SK-N-SH treated with all-trans-retinoic acid at 6 μM for 48 hours (cell line): ENCODE measurements at regions not wholly inside any gene's neighbourhood (a gene's known extent, or its start where the extent isn't known, plus 50 kb on each side); places are given as distances from the start of the nearest gene placed in this dataset.

Experiments used
- ATAC-seq: fragments of 200-7000 bp; cut with Tn5 transposase; 3 replicates; pipeline ENCODE4 v1.9.1; 2020; ENCODE audit warnings: mild to moderate bottlenecking, moderate library complexity
- CREB5 ChIP-seq: fragments of 250-450 bp; sonication (Bioruptor Pico); IDR thresholded peaks from 2 replicates; pipeline ENCODE4 v1.5.1; 2020; ENCODE audit warnings: low read depth, mild to moderate bottlenecking, moderate library complexity
- CSRNP3 ChIP-seq: fragments of 250-450 bp; sonication (Bioruptor Pico); IDR thresholded peaks from 2 replicates; pipeline ENCODE4 v1.5.1; 2021; ENCODE audit warnings: mild to moderate bottlenecking, moderate library complexity
- GLIS3 ChIP-seq: fragments of 250-450 bp; sonication (Bioruptor Pico); IDR thresholded peaks from 2 replicates; pipeline ENCODE4 v1.5.0; 2020; ENCODE audit warnings: mild to moderate bottlenecking, moderate library complexity
- ISL1 ChIP-seq: fragments of 250-450 bp; sonication (Bioruptor Pico); IDR thresholded peaks from 2 replicates; pipeline ENCODE4 v2.1.2; 2022; ENCODE audit warnings: mild to moderate bottlenecking, moderate library complexity
- OSR1 ChIP-seq: fragments of 250-450 bp; sonication (Bioruptor Pico); IDR thresholded peaks from 2 replicates; pipeline ENCODE4 v1.8.0; 2022; ENCODE audit warnings: moderate library complexity, mild to moderate bottlenecking, inconsistent platforms
- PPARA ChIP-seq: fragments of 250-450 bp; sonication (Bioruptor Pico); IDR thresholded peaks from 2 replicates; pipeline ENCODE4 v1.5.0; 2020; ENCODE audit warnings: mild to moderate bottlenecking, borderline replicate concordance
- RARB ChIP-seq: fragments of 250-450 bp; sonication (Bioruptor Pico); IDR thresholded peaks from 2 replicates; pipeline ENCODE4 v1.8.0; 2021; ENCODE audit warnings: mild to moderate bottlenecking, moderate library complexity
- TCF4 ChIP-seq: fragments of 250-450 bp; sonication (Bioruptor Pico); IDR thresholded peaks from 2 replicates; pipeline ENCODE4 v1.8.0; 2021; ENCODE audit warnings: mild to moderate bottlenecking, moderate library complexity, borderline replicate concordance
- TOX ChIP-seq: fragments of 250-450 bp; sonication (Bioruptor Pico); IDR thresholded peaks from 2 replicates; pipeline ENCODE4 v1.8.0; 2021; ENCODE audit warnings: mild to moderate bottlenecking, moderate library complexity, borderline replicate concordance
- ZFP3 ChIP-seq: fragments of 250-450 bp; sonication (Bioruptor Pico); IDR thresholded peaks from 2 replicates; pipeline ENCODE4 v1.5.0; 2020; ENCODE audit warnings: mild to moderate bottlenecking, moderate library complexity
- ZFP30 ChIP-seq: fragments of 450-650 bp; formaldehyde crosslinking; IDR thresholded peaks from 2 replicates; pipeline ENCODE4 v1.5.0; 2022; ENCODE audit warnings: mild to moderate bottlenecking, moderate library complexity
- TF ChIP-seq, protein P1 (sequence below): fragments of 250-450 bp; sonication (Bioruptor Pico); IDR thresholded peaks from 2 replicates; pipeline ENCODE4 v1.8.0; 2021; ENCODE audit warnings: low read depth, mild to moderate bottlenecking, moderate library complexity, borderline replicate concordance
- TF ChIP-seq, protein P2 (sequence below): fragments of 250-450 bp; sonication (Bioruptor Pico); IDR thresholded peaks from 2 replicates; pipeline ENCODE4 v1.5.0; 2020; ENCODE audit warnings: mild to moderate bottlenecking, moderate library complexity
- TF ChIP-seq, protein P3 (sequence below): fragments of 250-450 bp; sonication (Bioruptor Pico); IDR thresholded peaks from 2 replicates; pipeline ENCODE4 v1.8.0; 2020; ENCODE audit warnings: mild to moderate bottlenecking, moderate library complexity, borderline replicate concordance

DNA sequence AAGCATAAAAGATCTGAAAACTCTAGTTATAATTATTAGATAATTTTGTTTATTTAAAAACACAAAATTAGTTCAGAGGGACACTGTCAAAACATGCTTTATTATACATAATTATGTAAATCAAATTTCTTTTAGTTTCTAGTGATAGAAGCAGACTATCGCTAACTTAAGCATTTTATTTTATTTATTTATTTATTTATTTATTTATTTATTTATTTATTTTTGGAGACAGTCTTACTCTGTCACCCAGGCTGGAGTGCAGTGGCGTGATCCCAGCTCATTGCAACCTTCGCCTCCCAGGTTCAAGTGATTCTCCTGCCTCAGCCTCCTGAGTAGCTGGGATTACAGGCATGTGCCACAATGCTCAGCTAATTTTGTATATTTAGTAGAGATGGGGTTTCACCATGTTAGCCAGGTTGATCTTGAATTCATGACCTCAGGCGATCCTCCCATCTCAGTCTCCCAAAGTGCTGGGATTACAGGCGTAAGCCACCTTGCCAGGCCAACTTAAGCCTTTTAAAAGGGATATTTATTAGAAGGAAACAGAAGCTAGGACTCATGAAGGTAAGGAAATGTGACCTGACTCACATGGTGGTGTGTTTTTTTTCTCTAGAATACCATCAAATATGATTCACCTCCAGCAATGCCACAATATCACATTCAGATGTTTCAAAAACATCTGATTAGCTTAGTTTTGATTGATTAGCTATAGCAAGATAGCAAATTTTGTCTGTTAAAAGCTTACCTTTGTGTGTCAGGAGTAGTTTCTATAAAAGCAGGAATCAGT, 1357.4 kb upstream of the ADGRL4 start:
- TF ChIP-seq, protein P1, sequence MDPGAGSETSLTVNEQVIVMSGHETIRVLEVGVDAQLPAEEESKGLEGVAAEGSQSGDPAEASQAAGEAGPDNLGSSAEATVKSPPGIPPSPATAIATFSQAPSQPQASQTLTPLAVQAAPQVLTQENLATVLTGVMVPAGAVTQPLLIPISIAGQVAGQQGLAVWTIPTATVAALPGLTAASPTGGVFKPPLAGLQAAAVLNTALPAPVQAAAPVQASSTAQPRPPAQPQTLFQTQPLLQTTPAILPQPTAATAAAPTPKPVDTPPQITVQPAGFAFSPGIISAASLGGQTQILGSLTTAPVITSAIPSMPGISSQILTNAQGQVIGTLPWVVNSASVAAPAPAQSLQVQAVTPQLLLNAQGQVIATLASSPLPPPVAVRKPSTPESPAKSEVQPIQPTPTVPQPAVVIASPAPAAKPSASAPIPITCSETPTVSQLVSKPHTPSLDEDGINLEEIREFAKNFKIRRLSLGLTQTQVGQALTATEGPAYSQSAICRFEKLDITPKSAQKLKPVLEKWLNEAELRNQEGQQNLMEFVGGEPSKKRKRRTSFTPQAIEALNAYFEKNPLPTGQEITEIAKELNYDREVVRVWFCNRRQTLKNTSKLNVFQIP (CRISPR knock-in tag): no peak
- TF ChIP-seq CSRNP3 (CRISPR knock-in tag) (no peak), PPARA (no peak), ZFP30 (no peak), CREB5 (CRISPR knock-in tag) (no peak), ZFP3 (CRISPR knock-in tag) (no peak), GLIS3 (CRISPR knock-in tag) (no peak)
- TF ChIP-seq, protein P2, sequence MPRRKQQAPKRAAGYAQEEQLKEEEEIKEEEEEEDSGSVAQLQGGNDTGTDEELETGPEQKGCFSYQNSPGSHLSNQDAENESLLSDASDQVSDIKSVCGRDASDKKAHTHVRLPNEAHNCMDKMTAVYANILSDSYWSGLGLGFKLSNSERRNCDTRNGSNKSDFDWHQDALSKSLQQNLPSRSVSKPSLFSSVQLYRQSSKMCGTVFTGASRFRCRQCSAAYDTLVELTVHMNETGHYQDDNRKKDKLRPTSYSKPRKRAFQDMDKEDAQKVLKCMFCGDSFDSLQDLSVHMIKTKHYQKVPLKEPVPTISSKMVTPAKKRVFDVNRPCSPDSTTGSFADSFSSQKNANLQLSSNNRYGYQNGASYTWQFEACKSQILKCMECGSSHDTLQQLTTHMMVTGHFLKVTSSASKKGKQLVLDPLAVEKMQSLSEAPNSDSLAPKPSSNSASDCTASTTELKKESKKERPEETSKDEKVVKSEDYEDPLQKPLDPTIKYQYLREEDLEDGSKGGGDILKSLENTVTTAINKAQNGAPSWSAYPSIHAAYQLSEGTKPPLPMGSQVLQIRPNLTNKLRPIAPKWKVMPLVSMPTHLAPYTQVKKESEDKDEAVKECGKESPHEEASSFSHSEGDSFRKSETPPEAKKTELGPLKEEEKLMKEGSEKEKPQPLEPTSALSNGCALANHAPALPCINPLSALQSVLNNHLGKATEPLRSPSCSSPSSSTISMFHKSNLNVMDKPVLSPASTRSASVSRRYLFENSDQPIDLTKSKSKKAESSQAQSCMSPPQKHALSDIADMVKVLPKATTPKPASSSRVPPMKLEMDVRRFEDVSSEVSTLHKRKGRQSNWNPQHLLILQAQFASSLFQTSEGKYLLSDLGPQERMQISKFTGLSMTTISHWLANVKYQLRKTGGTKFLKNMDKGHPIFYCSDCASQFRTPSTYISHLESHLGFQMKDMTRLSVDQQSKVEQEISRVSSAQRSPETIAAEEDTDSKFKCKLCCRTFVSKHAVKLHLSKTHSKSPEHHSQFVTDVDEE: no peak
- TF ChIP-seq, all 23 proteins: peak for 0
- no peak for ATAC-seq

- no peak for TF ChIP-seq RARB (CRISPR knock-in tag)
- TF ChIP-seq, protein P3, sequence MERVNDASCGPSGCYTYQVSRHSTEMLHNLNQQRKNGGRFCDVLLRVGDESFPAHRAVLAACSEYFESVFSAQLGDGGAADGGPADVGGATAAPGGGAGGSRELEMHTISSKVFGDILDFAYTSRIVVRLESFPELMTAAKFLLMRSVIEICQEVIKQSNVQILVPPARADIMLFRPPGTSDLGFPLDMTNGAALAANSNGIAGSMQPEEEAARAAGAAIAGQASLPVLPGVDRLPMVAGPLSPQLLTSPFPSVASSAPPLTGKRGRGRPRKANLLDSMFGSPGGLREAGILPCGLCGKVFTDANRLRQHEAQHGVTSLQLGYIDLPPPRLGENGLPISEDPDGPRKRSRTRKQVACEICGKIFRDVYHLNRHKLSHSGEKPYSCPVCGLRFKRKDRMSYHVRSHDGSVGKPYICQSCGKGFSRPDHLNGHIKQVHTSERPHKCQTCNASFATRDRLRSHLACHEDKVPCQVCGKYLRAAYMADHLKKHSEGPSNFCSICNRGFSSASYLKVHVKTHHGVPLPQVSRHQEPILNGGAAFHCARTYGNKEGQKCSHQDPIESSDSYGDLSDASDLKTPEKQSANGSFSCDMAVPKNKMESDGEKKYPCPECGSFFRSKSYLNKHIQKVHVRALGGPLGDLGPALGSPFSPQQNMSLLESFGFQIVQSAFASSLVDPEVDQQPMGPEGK (CRISPR knock-in tag): no peak
- TF ChIP-seq, protein P1 (CRISPR knock-in tag): no peak
- TF ChIP-seq TOX: no peak
- ATAC-seq: no peak
Observed at GRCh38 chr1:80359666-80360065, 1353.1 kb upstream of the ADGRL4 start.

DNA sequence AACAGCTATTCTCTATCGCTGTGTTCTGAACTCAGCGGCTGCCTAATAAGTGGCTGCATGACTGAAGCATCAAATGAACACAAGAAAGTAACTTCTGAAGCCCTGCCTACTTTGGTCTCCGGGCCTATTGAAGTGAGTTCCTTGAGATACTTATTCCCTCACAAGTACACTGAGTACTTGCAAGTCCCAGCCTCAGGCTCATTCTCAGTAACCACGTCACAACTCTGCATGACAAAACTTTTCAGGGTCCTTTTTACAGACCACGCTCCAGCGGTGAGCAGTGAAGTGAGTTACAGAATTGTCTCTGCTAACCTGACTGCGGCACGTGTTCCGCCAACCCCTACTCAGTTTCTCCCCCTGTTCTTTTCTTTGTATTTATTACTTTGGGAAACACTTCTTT, 1342.7 kb upstream of the ADGRL4 start:
- no peak for ATAC-seq
- TF ChIP-seq ISL1 (no peak), GLIS3 (CRISPR knock-in tag) (no peak), OSR1 (CRISPR knock-in tag) (no peak), RARB (CRISPR knock-in tag) (no peak), TCF4 (CRISPR knock-in tag) (no peak)
- TF ChIP-seq, protein P3 (CRISPR knock-in tag): no peak
- TF ChIP-seq, protein P2: no peak
